GM21360 (cell line): ENCODE measurements at regions not wholly inside any gene's neighbourhood (a gene's known extent, or its start where the extent isn't known, plus 50 kb on each side); places are given as distances from the start of the nearest gene placed in this dataset.
A peak's percentile ranks its signal among the peaks of the same experiment; 100 is the strongest.
"Not testable (repeated sequence)": the region's sequence is repeated elsewhere in the genome, so short reads cannot be mapped to it uniquely, and the experiment has no call there.

Source experiments
- ATAC-seq: cut with Tn5 transposase; IDR thresholded peaks from one replicate; pipeline ENCODE4 v1.9.1; 2021; ENCODE audit warnings: mild to moderate bottlenecking, moderate library complexity; ENCODE audit not compliant: unreplicated experiment

DNA sequence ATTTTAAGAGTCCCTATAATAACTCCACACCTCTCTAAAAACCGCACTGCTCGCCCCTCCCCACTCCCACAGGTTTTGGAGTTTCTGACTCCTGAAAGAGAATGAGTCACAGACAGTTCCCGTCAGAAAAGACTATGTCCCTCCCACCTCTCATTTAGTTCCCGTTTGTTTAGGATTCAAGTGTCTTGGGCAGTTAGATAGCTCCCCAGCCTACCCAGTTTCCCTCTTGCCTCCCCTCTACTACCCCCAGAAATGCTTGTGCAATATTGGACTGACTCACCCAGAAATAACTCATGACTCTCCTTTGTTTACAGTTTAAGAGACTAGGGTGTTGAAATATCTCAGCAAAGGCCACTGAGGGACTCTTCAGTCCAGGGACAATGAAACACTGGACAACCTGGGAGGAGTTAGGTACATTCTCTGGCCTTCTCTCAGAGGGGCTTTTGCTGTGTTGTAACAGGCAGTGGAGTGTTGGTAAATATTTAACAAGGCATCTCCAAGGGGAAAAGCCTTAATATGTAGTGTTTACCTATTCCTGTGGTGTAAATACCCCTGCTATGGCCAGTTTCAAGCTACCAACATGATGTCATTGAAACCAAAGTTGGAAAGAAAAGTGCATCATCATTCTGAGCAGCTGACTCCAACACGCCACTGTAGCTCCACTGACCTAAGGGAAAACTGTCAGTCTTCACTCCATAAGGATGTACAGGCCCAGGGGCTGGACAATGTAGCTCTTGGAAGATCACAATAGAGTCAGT, 96.1 kb upstream of the CHD2 start:
- peak; percentile 52 for ATAC-seq

GRCh38 chr15:92804610-92804936, 95.6 kb upstream of the CHD2 start:
- not testable (repeated sequence) for ATAC-seq

- ATAC-seq, result no peak
These were observed 94.9 kb upstream of the CHD2 start for GRCh38 chr15:92805080-92805690.

DNA sequence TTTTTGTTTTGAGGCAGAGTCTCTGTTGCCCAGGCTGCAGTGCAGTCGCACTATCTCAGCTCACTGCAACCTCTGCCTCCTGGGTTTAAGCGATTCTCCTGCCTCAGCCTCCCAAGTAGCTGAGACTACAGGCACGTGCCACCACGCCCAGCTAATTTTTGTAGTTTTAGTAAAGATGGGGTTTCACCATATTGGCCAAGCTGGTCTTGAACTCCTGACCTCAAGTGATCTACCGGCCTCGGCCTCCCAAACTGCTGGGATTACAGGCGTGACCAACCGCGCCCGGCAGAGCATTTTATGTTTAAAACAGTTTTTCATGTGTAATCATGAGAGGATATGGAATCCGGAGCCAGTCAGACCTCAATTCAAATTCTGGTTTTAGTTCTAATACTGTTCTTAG, 94.0 kb upstream of the CHD2 start:
- ATAC-seq, result not testable (repeated sequence)

GRCh38 chr15:92806763-92807162, 93.4 kb upstream of the CHD2 start:
- no peak for ATAC-seq

DNA sequence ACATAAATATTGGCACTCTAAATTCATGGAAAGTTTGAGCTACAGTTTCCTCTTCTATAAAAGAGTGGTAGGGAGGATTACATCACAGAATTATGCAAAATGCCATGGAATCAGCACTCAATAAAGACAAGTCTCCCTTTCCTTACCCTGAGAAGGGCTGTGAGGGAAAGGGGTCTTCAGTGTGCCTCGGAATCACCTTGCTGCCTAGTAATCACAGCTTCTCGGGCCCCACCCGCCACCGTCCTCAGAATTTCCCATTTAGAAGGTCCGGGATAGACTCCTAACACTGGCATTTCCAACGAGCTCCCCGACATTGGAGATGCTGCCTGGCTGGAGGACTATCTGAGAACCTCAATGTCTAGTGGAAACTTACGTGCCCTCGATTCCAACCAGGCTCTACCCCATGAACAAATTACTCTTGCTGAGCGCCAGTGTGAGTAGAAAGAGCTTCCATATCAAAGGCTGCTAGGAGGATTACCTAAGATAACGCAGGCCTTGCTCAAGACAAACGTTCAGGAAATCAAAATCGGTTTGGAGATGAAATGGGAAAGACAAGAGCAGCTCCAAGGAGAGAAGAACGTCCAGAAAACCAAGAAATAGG, 92.1 kb upstream of the CHD2 start:
- no peak for ATAC-seq

- peak; percentile 11 for ATAC-seq
These were observed 91.5 kb upstream of the CHD2 start for GRCh38 chr15:92808598-92809063.

GRCh38 chr15:92809064-92809879, 90.9 kb upstream of the CHD2 start:
- ATAC-seq, result peak; percentile 84

DNA sequence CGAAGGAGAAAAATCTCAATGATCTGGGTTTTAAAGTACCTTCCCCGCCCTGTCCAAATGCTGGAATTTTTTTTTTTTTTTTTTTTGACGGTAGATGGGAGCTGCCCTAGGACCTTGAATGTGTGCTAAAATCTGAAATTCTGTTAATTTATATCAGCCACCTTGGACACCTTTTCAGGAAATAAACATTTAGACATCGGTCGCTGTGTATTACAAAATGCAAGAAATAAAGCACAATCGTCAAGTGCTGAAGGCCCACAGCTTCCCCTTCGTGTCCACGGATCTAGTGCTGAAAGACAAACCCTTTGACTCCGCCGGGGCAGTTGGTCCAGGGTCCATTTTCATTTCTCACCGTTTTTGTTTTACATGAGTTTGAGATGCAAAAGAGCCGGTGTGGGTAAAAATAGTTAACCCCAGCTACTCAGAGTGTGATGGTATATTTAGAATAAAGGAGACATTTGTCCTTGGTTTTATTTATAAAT, 90.2 kb upstream of the CHD2 start:
- no peak for ATAC-seq

- ATAC-seq, result no peak
These were observed 89.5 kb upstream of the CHD2 start for GRCh38 chr15:92810418-92811138.

DNA sequence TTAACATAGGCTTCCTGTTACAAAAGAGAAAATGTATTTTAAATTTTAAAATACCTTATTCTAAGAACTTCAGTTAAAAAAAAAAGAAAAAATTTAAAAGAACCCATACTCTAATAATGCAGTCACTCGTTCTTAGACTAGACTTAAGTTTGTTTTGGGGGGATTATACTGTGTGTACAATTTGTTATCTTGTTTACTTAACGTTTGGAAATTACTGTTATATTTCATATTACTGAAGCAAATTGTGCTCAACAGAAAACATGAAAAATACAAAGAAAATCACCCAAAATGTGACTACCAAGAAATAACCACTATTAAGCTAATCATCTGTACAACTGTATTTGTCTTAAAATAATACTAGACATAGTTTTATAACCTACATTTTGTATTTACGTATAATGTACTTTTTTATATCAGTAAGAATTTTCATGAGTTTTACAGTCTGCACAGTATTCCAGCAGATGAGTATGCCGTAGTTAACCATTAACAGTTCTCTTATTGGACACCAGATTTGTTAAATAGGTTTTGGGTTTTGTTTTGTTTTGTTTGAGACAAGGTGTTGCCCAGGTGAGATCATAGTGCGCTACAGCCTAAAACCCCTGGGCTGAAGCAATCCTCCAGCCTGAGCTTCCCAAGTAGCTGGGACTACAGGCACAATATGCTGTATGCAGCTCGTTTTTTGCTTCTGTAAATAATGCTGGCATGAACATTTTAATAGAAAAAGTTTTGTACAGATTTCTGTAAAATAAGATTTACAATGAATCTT, 88.8 kb upstream of the CHD2 start:
- ATAC-seq, result no peak

DNA sequence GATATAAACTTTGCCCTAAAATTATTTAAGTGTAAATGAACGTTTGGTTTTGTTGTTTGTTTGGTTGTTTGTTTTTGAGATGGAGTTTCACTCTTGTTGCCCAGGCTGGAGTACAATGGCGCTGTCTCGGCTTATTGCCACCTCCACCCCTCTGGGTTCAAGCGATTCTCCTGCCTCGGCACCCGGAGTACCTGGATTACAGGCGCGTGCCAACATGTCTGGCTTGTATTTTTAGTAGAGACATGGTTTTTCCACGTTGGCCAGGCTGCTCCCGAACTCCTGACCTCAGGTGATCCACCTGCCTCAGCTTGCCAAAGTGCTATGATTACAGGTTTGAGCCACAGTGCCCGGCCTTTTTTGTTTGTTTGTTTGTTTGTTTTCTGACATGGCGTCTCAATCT, 87.9 kb upstream of the CHD2 start:
- no peak for ATAC-seq

DNA sequence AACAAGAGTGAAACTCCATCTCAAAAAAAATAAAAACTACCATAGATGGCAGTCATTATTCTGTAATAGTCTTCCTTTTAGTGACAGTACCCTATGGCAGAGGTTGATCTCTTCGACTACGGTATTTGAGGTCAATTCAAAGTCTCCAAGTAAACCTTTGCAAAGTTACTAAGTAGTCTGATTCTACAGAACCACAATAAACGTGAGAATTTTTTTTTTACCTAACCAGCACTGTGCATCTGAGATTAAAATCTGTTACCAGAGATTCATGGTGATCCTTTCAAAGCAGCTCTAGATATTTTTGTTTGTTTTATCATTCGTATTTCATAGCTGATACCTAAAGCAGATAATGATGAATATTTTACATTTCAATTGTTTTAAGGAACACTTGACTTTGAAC, 86.6 kb upstream of the CHD2 start:
- no peak for ATAC-seq

GRCh38 chr15:92817339-92817886, 82.7 kb upstream of the CHD2 start:
- no peak for ATAC-seq

DNA sequence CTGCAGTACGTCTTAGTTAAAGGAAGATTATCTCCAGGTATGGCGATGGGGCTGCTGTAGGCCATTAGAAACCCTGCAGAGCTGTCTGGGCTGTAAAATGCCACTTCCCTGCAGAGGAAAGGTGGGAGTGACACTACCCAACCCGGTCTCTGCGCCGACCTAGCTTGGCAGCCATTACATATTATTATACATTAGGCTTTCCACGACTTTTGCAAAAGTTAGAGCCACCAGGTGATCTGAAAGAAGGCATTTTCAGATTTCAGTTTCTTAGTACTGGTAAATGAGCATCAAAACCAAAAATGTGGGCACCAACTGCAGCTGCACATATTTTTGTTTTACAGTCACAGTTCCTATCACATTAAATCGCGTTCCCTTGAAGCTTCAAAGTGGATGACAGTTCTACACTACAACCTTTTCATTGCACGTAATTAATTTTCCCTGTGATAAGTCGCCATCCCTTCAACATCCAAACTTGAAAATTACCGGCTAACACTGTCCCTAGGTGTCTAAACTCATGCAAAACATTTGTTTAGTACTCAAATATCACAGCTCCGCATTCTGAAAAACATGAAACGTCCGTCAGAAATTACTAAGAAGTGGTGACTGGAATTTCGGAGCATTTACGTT, 81.4 kb upstream of the CHD2 start:
- no peak for ATAC-seq

DNA sequence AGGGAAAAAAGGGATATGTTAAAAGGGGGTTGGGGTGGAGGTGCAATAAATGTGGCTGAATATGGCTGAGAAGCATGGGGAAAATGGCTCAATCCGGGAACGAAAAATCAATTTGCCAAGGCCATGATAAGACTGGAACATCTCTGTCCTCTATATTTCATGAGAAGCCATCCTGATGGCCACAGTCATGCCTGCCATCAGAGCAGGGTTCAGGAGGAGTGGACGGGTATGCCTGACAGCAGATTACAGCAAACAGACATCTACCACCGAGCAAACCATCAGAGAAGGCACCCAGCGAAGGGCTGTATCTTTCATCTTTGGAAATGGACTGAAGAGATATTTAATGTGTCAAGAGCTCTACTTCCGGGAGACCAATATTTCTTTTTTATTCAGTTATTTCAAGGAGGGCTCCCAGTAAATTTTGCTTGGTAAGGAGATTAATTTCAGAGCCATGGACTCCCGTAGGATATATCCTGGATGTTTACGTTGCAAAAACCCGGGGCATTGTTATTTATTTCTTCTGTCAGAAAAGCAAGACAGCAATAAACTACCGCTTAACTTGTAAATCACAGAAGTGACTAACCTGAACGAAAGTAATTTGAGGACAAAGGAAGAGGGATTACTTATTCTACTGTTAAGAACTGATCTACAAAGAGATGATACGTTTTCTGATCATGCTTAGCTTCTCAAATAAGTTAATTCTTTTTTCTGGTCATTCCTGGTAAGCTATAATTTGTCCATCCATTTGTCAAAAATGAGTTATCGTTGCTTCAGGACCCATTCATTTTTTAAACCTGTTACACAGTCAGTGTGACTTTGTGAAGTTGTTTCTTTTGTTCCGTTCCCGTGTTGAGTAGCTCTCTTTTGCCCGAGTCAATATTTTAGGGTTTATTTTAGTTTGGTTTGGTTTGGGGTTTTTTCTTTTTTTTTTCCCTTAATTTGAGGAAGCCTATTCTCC, 80.6 kb upstream of the CHD2 start:
- ATAC-seq, result no peak

DNA sequence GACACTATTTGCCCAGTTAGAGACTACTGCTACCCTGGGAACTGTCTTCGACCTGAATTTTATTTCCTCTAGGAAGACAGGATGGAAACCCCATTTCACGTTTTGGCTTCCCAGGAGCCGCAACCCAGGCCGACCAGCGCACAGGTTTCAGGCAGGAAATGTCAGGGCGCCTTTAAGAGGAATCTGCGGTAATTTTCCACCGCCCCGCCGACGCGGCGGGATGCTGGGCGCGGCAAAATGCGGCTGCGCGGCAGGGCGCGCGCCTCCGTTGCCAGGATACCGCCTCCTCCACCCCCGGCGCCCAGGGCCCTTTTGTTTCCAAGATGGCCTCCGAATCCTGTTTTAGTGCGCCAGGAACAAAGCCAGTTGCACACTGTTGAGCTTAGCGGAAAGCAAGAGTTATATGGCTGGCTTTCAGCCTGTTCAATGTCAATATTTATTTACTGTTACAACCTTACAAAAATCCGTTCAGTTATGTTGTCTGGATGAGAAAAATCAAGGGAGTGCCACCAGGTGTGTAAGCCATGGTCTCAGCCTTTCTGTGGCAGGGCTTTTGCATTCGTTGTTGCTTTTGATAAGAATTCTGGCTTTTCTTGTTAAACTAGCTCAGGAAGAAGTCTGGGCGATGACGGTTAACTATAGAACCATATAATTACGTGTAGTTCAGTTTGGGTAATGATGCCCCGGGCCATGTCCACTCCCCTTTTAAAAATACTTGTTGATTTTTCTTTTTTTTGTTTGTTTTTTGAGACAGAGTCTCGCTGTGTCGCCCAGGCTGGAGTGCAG, 79.7 kb upstream of the CHD2 start:
- ATAC-seq, result peak; percentile 86
